Kidney (tissue), 13 donors: ENCODE measurements at regions not wholly inside any gene's neighbourhood (a gene's known extent, or its start where the extent isn't known, plus 50 kb on each side); places are given as distances from the start of the nearest gene placed in this dataset.

Experiments
- DNase-seq, 5 donors: peaks; one replicate each; pipeline ENCODE4 v3.0.0-alpha.2; 2013 to 2020
- FAIRE-seq: peaks from 2 replicates; lab custom pipeline; 2012; peaks lifted over from hg19 to GRCh38; lab: Jason Lieb, UNC
- H3K27ac ChIP-seq, 2 donors: one replicate each; pipeline ENCODE4 v1.7.0; 2013; ENCODE audit warnings: low read depth in 2 of 2, low read length in 2 of 2, inconsistent platforms in 1 of 2
- H3K27me3 ChIP-seq: one replicate; pipeline ENCODE4 v1.7.1; 2013; ENCODE audit warnings: low read length, inconsistent platforms; ENCODE audit not compliant: control insufficient read depth, insufficient read depth
- H3K36me3 ChIP-seq, 3 donors: one replicate each; pipeline versions ENCODE4 v1.7.0 to v1.7.1; 2013; ENCODE audit warnings: low read length in 3 of 3, control low read depth in 1 of 3, inconsistent platforms in 1 of 3; ENCODE audit not compliant: insufficient read depth in 3 of 3, control insufficient read depth in 2 of 3
- H3K4me1 ChIP-seq, 3 donors: one replicate each; pipeline versions ENCODE4 v1.7.0 to v1.7.1; 2013; ENCODE audit warnings: low read length in 3 of 3, inconsistent platforms in 1 of 3, low read depth in 1 of 3; ENCODE audit not compliant: control insufficient read depth in 2 of 3, insufficient read depth in 2 of 3
- H3K4me3 ChIP-seq, 3 donors: one replicate each; pipeline versions ENCODE4 v1.7.0 to v1.8.1; 2013; ENCODE audit warnings: low read length in 3 of 3, control low read depth in 1 of 3, inconsistent platforms in 1 of 3
- H3K9ac ChIP-seq, 3 donors: one replicate each; pipeline versions ENCODE4 v1.7.0 to v1.7.1; 2013; ENCODE audit warnings: low read length in 3 of 3, control low read depth in 1 of 3, inconsistent platforms in 1 of 3
- H3K9me3 ChIP-seq, 3 donors: one replicate each; pipeline versions ENCODE4 v1.7.0 to v1.7.1; 2013; ENCODE audit warnings: low read length in 3 of 3, control low read depth in 1 of 3, inconsistent platforms in 1 of 3; ENCODE audit not compliant: control insufficient read depth in 2 of 3, insufficient read depth in 1 of 3
- intact Hi-C: fragments of 100-400 bp; cut with DNase I; formaldehyde crosslinking; loops from one replicate; pipeline ENCODE4 v1.11.1; 2022
- TF ChIP-seq, protein P1 (sequence below): IDR thresholded peaks from 3 replicates; pipeline ENCODE4 v1.5.1; 2012; ENCODE audit warnings: mild to moderate bottlenecking, moderate library complexity, borderline replicate concordance; ENCODE audit not compliant: insufficient read depth; ENCODE audit errors: extremely low read depth
- donor health status: control.
- donor health status: control.
- donor health status: control.
- donor health status: control.
- donor health status: control.
- donor health status: DM: yes; HTN: yes; CAD: no.
- donor health status: Normal renal cell carcinoma (clear cell type).

- Histone ChIP-seq H3K36me3 (no peaks in the 10 kb centered on the region), H3K4me3 (no peak overlapping the region), H3K9me3 (no peaks in the 10 kb centered on the region), H3K27me3 (no peaks in the 10 kb centered on the region), H3K4me1 (no peaks in the 10 kb centered on the region), H3K27ac (no peak overlapping the region), H3K9ac (no peak overlapping the region)
- DNase-seq (no peak), FAIRE-seq (no peak)
- intact Hi-C loops = no loop called here
- TF ChIP-seq, protein P1, sequence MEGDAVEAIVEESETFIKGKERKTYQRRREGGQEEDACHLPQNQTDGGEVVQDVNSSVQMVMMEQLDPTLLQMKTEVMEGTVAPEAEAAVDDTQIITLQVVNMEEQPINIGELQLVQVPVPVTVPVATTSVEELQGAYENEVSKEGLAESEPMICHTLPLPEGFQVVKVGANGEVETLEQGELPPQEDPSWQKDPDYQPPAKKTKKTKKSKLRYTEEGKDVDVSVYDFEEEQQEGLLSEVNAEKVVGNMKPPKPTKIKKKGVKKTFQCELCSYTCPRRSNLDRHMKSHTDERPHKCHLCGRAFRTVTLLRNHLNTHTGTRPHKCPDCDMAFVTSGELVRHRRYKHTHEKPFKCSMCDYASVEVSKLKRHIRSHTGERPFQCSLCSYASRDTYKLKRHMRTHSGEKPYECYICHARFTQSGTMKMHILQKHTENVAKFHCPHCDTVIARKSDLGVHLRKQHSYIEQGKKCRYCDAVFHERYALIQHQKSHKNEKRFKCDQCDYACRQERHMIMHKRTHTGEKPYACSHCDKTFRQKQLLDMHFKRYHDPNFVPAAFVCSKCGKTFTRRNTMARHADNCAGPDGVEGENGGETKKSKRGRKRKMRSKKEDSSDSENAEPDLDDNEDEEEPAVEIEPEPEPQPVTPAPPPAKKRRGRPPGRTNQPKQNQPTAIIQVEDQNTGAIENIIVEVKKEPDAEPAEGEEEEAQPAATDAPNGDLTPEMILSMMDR = no peak
These were observed 513.7 kb upstream of the ID2 start for GRCh38 chr2:8168022-8168717.

GRCh38 chr2:8168876-8169424, 512.9 kb upstream of the ID2 start:
- no peaks in the 10 kb centered on the region for H3K27me3 ChIP-seq
- FAIRE-seq (no peak), DNase-seq (no peak)
- H3K9ac ChIP-seq = no peak overlapping the region
- no peaks in the 10 kb centered on the region for H3K36me3 ChIP-seq
- no peak overlapping the region for H3K4me3 ChIP-seq
- intact Hi-C loops = no loop called here
- TF ChIP-seq, protein P1 = no peak
- no peaks in the 10 kb centered on the region for H3K9me3 ChIP-seq
- H3K27ac ChIP-seq = no peak overlapping the region
- H3K4me1 ChIP-seq = no peaks in the 10 kb centered on the region

GRCh38 chr2:8169443-8169842, 512.4 kb upstream of the ID2 start:
- H3K27ac ChIP-seq = no peak overlapping the region
- no peak for FAIRE-seq
- no peak for DNase-seq

More at GRCh38 chr2:8169443-8169842, 512.4 kb upstream of the ID2 start:
- Histone ChIP-seq H3K27me3 (no peaks in the 10 kb centered on the region), H3K36me3 (no peaks in the 10 kb centered on the region), H3K9ac (no peak overlapping the region), H3K4me1 (no peaks in the 10 kb centered on the region), H3K4me3 (no peak overlapping the region), H3K9me3 (no peaks in the 10 kb centered on the region)
- intact Hi-C loops = no loop called here
- TF ChIP-seq, protein P1 = no peak
